DOHH2 (cell line): ENCODE measurements at regions not wholly inside any gene's neighbourhood (a gene's known extent, or its start where the extent isn't known, plus 50 kb on each side); places are given as distances from the start of the nearest gene placed in this dataset.
"Not testable (repeated sequence)": the region's sequence is repeated elsewhere in the genome, so short reads cannot be mapped to it uniquely, and the experiment has no call there.

Experiments
- H3F3A ChIP-seq: fragments of 200-600 bp; sonication (generic), shearing (Covaris generic); 2 replicates; pipeline ENCODE4 v1.6.0; 2016; ENCODE audit warnings: antibody characterized with exemption, mild to moderate bottlenecking; ENCODE audit not compliant: control insufficient read depth, insufficient read depth
- H3K27ac ChIP-seq: fragments of 200-600 bp; sonication (generic); 2 replicates; pipeline ENCODE4 v1.5.1; 2014; ENCODE audit warnings: low read depth, mild to moderate bottlenecking, low read length, moderate library complexity
- H3K27me3 ChIP-seq: fragments of 200-600 bp; sonication (generic); 2 replicates; pipeline ENCODE4 v1.6.1; 2014; ENCODE audit warnings: mild to moderate bottlenecking, low read length, mixed read lengths; ENCODE audit not compliant: control insufficient read depth
- H3K36me3 ChIP-seq: fragments of 200-600 bp; sonication (generic); 2 replicates; pipeline ENCODE4 v1.6.1; 2014; ENCODE audit warnings: mild to moderate bottlenecking, low read length, moderate library complexity, mixed read lengths; ENCODE audit not compliant: control insufficient read depth
- H3K4me1 ChIP-seq: fragments of 200-600 bp; sonication (generic); 2 replicates; pipeline ENCODE4 v1.6.1; 2014; ENCODE audit warnings: mild to moderate bottlenecking, low read length, mixed read lengths; ENCODE audit not compliant: control insufficient read depth
- H3K4me2 ChIP-seq: fragments of 200-600 bp; sonication (generic); 2 replicates; pipeline ENCODE4 v1.6.0; 2014; ENCODE audit warnings: mild to moderate bottlenecking, low read length, moderate library complexity
- H3K4me3 ChIP-seq: fragments of 200-600 bp; sonication (generic); 2 replicates; pipeline ENCODE4 v1.5.1; 2014; ENCODE audit warnings: mild to moderate bottlenecking, low read length, mixed read lengths
- H3K79me2 ChIP-seq: fragments of 200-600 bp; sonication (generic); 2 replicates; pipeline ENCODE4 v1.6.1; 2014; ENCODE audit warnings: mild to moderate bottlenecking, low read length, mixed read lengths; ENCODE audit not compliant: control insufficient read depth
- H3K9me2 ChIP-seq: fragments of 200-600 bp; sonication (generic); replicated peaks from 2 replicates; pipeline ENCODE4 v1.6.1; 2014; ENCODE audit warnings: mild to moderate bottlenecking, low read length, mixed read lengths; ENCODE audit not compliant: control insufficient read depth
- H3K9me3 ChIP-seq: fragments of 200-600 bp; sonication (generic); 2 replicates; pipeline ENCODE4 v1.6.1; 2014; ENCODE audit warnings: antibody characterized with exemption, low read length, mixed read lengths; ENCODE audit not compliant: control insufficient read depth, insufficient read depth
- H4K20me1 ChIP-seq: fragments of 200-600 bp; sonication (generic); 2 replicates; pipeline ENCODE4 v1.6.0; 2014; ENCODE audit warnings: low read depth, mild to moderate bottlenecking, antibody characterized with exemption, low read length, moderate library complexity; ENCODE audit not compliant: control insufficient read depth, insufficient read depth

- not testable (repeated sequence) for H3K9me2 ChIP-seq, H3K4me2 ChIP-seq, H4K20me1 ChIP-seq, H3K27ac ChIP-seq, H3K79me2 ChIP-seq, H3K36me3 ChIP-seq, H3F3A ChIP-seq, H3K4me3 ChIP-seq, H3K4me1 ChIP-seq, H3K27me3 ChIP-seq, H3K9me3 ChIP-seq
Observed at GRCh38 chr9:63804205-63804604, 1480.8 kb downstream of the FOXD4L5 start.

- H3K27me3 ChIP-seq, H3K9me2 ChIP-seq, H3K4me3 ChIP-seq, H3K27ac ChIP-seq, H4K20me1 ChIP-seq, H3K36me3 ChIP-seq, H3K79me2 ChIP-seq, H3K4me1 ChIP-seq, H3F3A ChIP-seq, H3K4me2 ChIP-seq, H3K9me3 ChIP-seq: not testable (repeated sequence)
Observed at GRCh38 chr9:63794081-63794685, 1490.8 kb downstream of the FOXD4L5 start.

GRCh38 chr9:63787454-63787853, 1497.6 kb downstream of the FOXD4L5 start:
- not testable (repeated sequence) for H3K9me3 ChIP-seq

GRCh38 chr9:63785059-63785458, 1500.0 kb downstream of the FOXD4L5 start:
- not testable (repeated sequence) for H3K9me3 ChIP-seq, H3K9me2 ChIP-seq, H3K36me3 ChIP-seq, H3K4me3 ChIP-seq, H3F3A ChIP-seq, H4K20me1 ChIP-seq, H3K4me2 ChIP-seq, H3K27me3 ChIP-seq, H3K27ac ChIP-seq, H3K79me2 ChIP-seq, H3K4me1 ChIP-seq

More at GRCh38 chr9:63787454-63787853, 1497.6 kb downstream of the FOXD4L5 start:
- H3K9me2 ChIP-seq, H3K79me2 ChIP-seq, H3K36me3 ChIP-seq, H3K4me3 ChIP-seq, H3F3A ChIP-seq, H3K4me1 ChIP-seq, H3K27me3 ChIP-seq, H3K4me2 ChIP-seq, H3K27ac ChIP-seq, H4K20me1 ChIP-seq: not testable (repeated sequence)

GRCh38 chr9:63784421-63784820, 1500.6 kb downstream of the FOXD4L5 start:
- H3K4me1 ChIP-seq, H3K4me3 ChIP-seq, H4K20me1 ChIP-seq, H3K9me3 ChIP-seq, H3K36me3 ChIP-seq, H3F3A ChIP-seq, H3K9me2 ChIP-seq, H3K4me2 ChIP-seq, H3K27ac ChIP-seq, H3K79me2 ChIP-seq, H3K27me3 ChIP-seq: not testable (repeated sequence)

- H3K4me1 ChIP-seq, H3K27me3 ChIP-seq, H3K79me2 ChIP-seq, H3K9me3 ChIP-seq, H3K36me3 ChIP-seq, H4K20me1 ChIP-seq, H3K9me2 ChIP-seq, H3K4me2 ChIP-seq, H3K27ac ChIP-seq, H3F3A ChIP-seq, H3K4me3 ChIP-seq: not testable (repeated sequence)
Observed at GRCh38 chr9:63781817-63782439, 1503.1 kb downstream of the FOXD4L5 start.

GRCh38 chr9:63781390-63781789, 1503.6 kb downstream of the FOXD4L5 start:
- H4K20me1 ChIP-seq, H3K9me2 ChIP-seq, H3K27ac ChIP-seq, H3K79me2 ChIP-seq, H3K9me3 ChIP-seq, H3K27me3 ChIP-seq, H3K4me2 ChIP-seq, H3K4me1 ChIP-seq, H3K4me3 ChIP-seq, H3K36me3 ChIP-seq, H3F3A ChIP-seq: not testable (repeated sequence)

GRCh38 chr9:63776220-63776619, 1508.8 kb downstream of the FOXD4L5 start:
- H3K27me3 ChIP-seq, H3K9me2 ChIP-seq, H3K4me1 ChIP-seq: not testable (repeated sequence)

More at GRCh38 chr9:63776220-63776619, 1508.8 kb downstream of the FOXD4L5 start:
- not testable (repeated sequence) for H3K9me3 ChIP-seq, H3K4me3 ChIP-seq, H3K27ac ChIP-seq, H3K4me2 ChIP-seq, H3K36me3 ChIP-seq, H4K20me1 ChIP-seq, H3F3A ChIP-seq, H3K79me2 ChIP-seq
